Keratinocyte (primary cell): ENCODE measurements at regions not wholly inside any gene's neighbourhood (a gene's known extent, or its start where the extent isn't known, plus 50 kb on each side); places are given as distances from the start of the nearest gene placed in this dataset.

Experiments used
- DNase-seq: peaks from one replicate; pipeline ENCODE4 v3.0.0-alpha.2; 2011; ENCODE audit warnings: low read depth, missing footprints, low spot score
- FAIRE-seq: peaks from 2 replicates; lab custom pipeline; 2011; peaks lifted over from hg19 to GRCh38; lab: Jason Lieb, UNC
- H2AFZ ChIP-seq: 2 replicates; pipeline ENCODE4 v1.6.0; 2012; ENCODE audit warnings: low read length, control low read depth, inconsistent platforms; ENCODE audit not compliant: control insufficient read depth
- H3K27ac ChIP-seq: 2 replicates; pipeline ENCODE4 v1.5.1; 2011; ENCODE audit warnings: low read length; ENCODE audit not compliant: control insufficient read depth, insufficient read depth
- H3K27me3 ChIP-seq: 3 replicates; pipeline ENCODE4 v1.6.0; 2011; ENCODE audit warnings: low read length; ENCODE audit not compliant: control insufficient read depth, insufficient read depth; ENCODE audit errors: extremely low read depth
- H3K36me3 ChIP-seq, 2 experiments: 2 replicates in 1 of 2; 3 replicates in 1 of 2; pipeline ENCODE4 v1.5.1; 2011; ENCODE audit warnings: low read length in 2 of 2, mild to moderate bottlenecking in 1 of 2; ENCODE audit not compliant: control insufficient read depth in 2 of 2, insufficient read depth in 2 of 2; ENCODE audit errors: extremely low read depth in 1 of 2
- H3K4me1 ChIP-seq: 3 replicates; pipeline ENCODE4 v1.5.1; 2011; ENCODE audit warnings: low read length; ENCODE audit not compliant: control insufficient read depth, insufficient read depth; ENCODE audit errors: extremely low read depth
- H3K4me2 ChIP-seq: 3 replicates; pipeline ENCODE4 v1.6.0; 2011; ENCODE audit warnings: low read depth, low read length; ENCODE audit not compliant: control insufficient read depth, insufficient read depth; ENCODE audit errors: extremely low read depth
- H3K4me3 ChIP-seq, 3 experiments: fragments of 200-600 bp in 1 of 3; sonication (generic) in 1 of 3; 2 replicates in 2 of 3; 3 replicates in 1 of 3; pipeline ENCODE4 v1.5.1; 2011 to 2016; ENCODE audit warnings: low read length in 3 of 3, mild to moderate bottlenecking in 3 of 3, control low read depth in 2 of 3, inconsistent platforms in 1 of 3, low read depth in 1 of 3, mixed read lengths in 1 of 3, mixed run types in 1 of 3, moderate library complexity in 1 of 3; ENCODE audit not compliant: control insufficient read depth in 2 of 3, insufficient read depth in 2 of 3; ENCODE audit errors: extremely low read depth in 1 of 3
- H3K79me2 ChIP-seq: 2 replicates; pipeline ENCODE4 v1.6.0; 2012; ENCODE audit warnings: low read length; ENCODE audit not compliant: control insufficient read depth, insufficient read depth
- H3K9ac ChIP-seq: 3 replicates; pipeline ENCODE4 v1.6.0; 2011; ENCODE audit warnings: low read length; ENCODE audit not compliant: control insufficient read depth, insufficient read depth; ENCODE audit errors: extremely low read depth
- H3K9me1 ChIP-seq: 3 replicates; pipeline ENCODE4 v1.6.0; 2011; ENCODE audit warnings: low read length; ENCODE audit not compliant: control insufficient read depth, insufficient read depth; ENCODE audit errors: extremely low read depth
- H3K9me3 ChIP-seq: 2 replicates; pipeline ENCODE4 v1.5.1; 2012; ENCODE audit warnings: low read depth, low read length; ENCODE audit not compliant: control insufficient read depth
- H4K20me1 ChIP-seq: 3 replicates; pipeline ENCODE4 v1.6.0; 2011; ENCODE audit warnings: low read length; ENCODE audit not compliant: control insufficient read depth, insufficient read depth; ENCODE audit errors: extremely low read depth
- CTCF ChIP-seq, 3 experiments: IDR thresholded peaks in 1 of 3; conservative IDR thresholded peaks in 1 of 3; optimal IDR thresholded peaks in 1 of 3; 2 replicates in 2 of 3; 3 replicates in 1 of 3; pipeline versions ENCODE3 to v1.5.1; 2011; ENCODE audit warnings: low read length in 3 of 3, mild to moderate bottlenecking in 3 of 3, moderate library complexity in 2 of 3, control low read depth in 1 of 3, inconsistent platforms in 1 of 3; ENCODE audit not compliant: insufficient read depth in 2 of 3; ENCODE audit errors: extremely low read depth in 1 of 3
- EZH2 ChIP-seq: IDR thresholded peaks from one replicate; pipeline ENCODE4 v1.6.1; 2012; ENCODE audit warnings: inconsistent platforms, mild to moderate bottlenecking, low read length, moderate library complexity
- dilution Hi-C: fragments of 300-500 bp; cut with MboI; formaldehyde crosslinking; loops from one replicate; pipeline ENCODE4 v1.7.0; 2020; ENCODE audit warnings: low sequenced_read_pairs; ENCODE audit not compliant: extremely low pct_ligation_motif_present

- H3K4me3 ChIP-seq = no peak overlapping the region
- TF ChIP-seq EZH2 = no peak
- no peak for TF ChIP-seq CTCF (optimal IDR thresholded peaks at IDR 0.05 in 1 of 3, IDR thresholded peaks at IDR 0.05 in 1 of 3, conservative IDR thresholded peaks at IDR 0.05 in 1 of 3; ENCODE audit: extremely low read depth in 1 of 3, insufficient read depth in 2 of 3, low read length in 3 of 3)
- H3K36me3 ChIP-seq = no peaks in the 10 kb centered on the region
- no peaks in the 10 kb centered on the region for H3K4me1 ChIP-seq
- no peaks in the 10 kb centered on the region for H3K27me3 ChIP-seq
- no peak for FAIRE-seq
- no peaks in the 10 kb centered on the region for H3K9me1 ChIP-seq
- H2AFZ ChIP-seq = no peak overlapping the region
- H4K20me1 ChIP-seq = no peaks in the 10 kb centered on the region
- no peak overlapping the region for H3K9ac ChIP-seq
- DNase-seq = no peak
- dilution Hi-C loops = no loop called here
- no peak overlapping the region for H3K4me2 ChIP-seq
- H3K27ac ChIP-seq = no peak overlapping the region
- H3K9me3 ChIP-seq = no peaks in the 10 kb centered on the region
- H3K79me2 ChIP-seq = no peaks in the 10 kb centered on the region
Observed at GRCh38 chr11:45573728-45574127, 91.7 kb downstream of the CHST1 start.

- no peak overlapping the region for H3K4me2 ChIP-seq
- H3K4me1 ChIP-seq = no peaks in the 10 kb centered on the region
- FAIRE-seq = no peak
- no peaks in the 10 kb centered on the region for H4K20me1 ChIP-seq
- no peak overlapping the region for H3K9ac ChIP-seq
- no peaks in the 10 kb centered on the region for H3K79me2 ChIP-seq
- no peaks in the 10 kb centered on the region for H3K9me1 ChIP-seq
- H3K27ac ChIP-seq = no peak overlapping the region
- H3K9me3 ChIP-seq = no peaks in the 10 kb centered on the region
- no peak overlapping the region for H2AFZ ChIP-seq
- TF ChIP-seq CTCF (optimal IDR thresholded peaks at IDR 0.05 in 1 of 3, IDR thresholded peaks at IDR 0.05 in 1 of 3, conservative IDR thresholded peaks at IDR 0.05 in 1 of 3; ENCODE audit: extremely low read depth in 1 of 3, insufficient read depth in 2 of 3, low read length in 3 of 3) (no peak), EZH2 (no peak)
- H3K36me3 ChIP-seq = no peaks in the 10 kb centered on the region
- dilution Hi-C loops = no loop called here
- H3K27me3 ChIP-seq = no peaks in the 10 kb centered on the region
- H3K4me3 ChIP-seq = no peak overlapping the region
- no peak for DNase-seq
Observed at GRCh38 chr11:45572354-45573123, 92.9 kb downstream of the CHST1 start.
